H1 (cell line): ENCODE measurements at regions not wholly inside any gene's neighbourhood (a gene's known extent, or its start where the extent isn't known, plus 50 kb on each side); places are given as distances from the start of the nearest gene placed in this dataset.

ENCODE experiments used
- CTCF ChIA-PET: fragments of 300-600 bp; sonication (Branson Sonifier 250); formaldehyde crosslinking; loops from one replicate; lab custom pipeline; 2021; ENCODE audit not compliant: partially characterized antibody; lab: Charles Lee
- POLR2A ChIA-PET: fragments of 300-600 bp; sonication (Branson Sonifier 250); formaldehyde crosslinking; loops from one replicate; lab custom pipeline; 2021; ENCODE audit warnings: inconsistent platforms; ENCODE audit not compliant: partially characterized antibody; lab: Charles Lee
- DNase-seq, 2 experiments: peaks; one replicate each; pipeline versions ENCODE4 v3.0.0 to v3.0.0-alpha.2; 2010 to 2022; ENCODE audit warnings: low spot score in 2 of 2, low read depth in 1 of 2, mixed read lengths in 1 of 2
- FAIRE-seq: peaks from 2 replicates; lab custom pipeline; 2011; peaks lifted over from hg19 to GRCh38; lab: Jason Lieb, UNC
- H2AFZ ChIP-seq: 2 replicates; pipeline ENCODE4 v1.8.1; 2012; ENCODE audit warnings: low read length, inconsistent platforms
- H2AK5ac ChIP-seq: 2 replicates; pipeline ENCODE4 v1.6.1; 2013; ENCODE audit warnings: low read depth, low read length
- H2BK120ac ChIP-seq: replicated peaks from 2 replicates; pipeline ENCODE3; 2013; ENCODE audit warnings: low read depth, low read length, inconsistent platforms
- H2BK12ac ChIP-seq: 2 replicates; pipeline ENCODE4 v1.6.1; 2013; ENCODE audit warnings: low read depth, low read length
- H2BK15ac ChIP-seq: 2 replicates; pipeline ENCODE4 v1.6.1; 2013; ENCODE audit warnings: low read length
- H2BK20ac ChIP-seq: 2 replicates; pipeline ENCODE4 v1.6.1; 2013; ENCODE audit warnings: low read length
- H2BK5ac ChIP-seq: 2 replicates; pipeline ENCODE4 v1.6.1; 2013; ENCODE audit warnings: low read depth, low read length
- H3K14ac ChIP-seq: 2 replicates; pipeline ENCODE4 v1.6.1; 2013; ENCODE audit warnings: inconsistent platforms; ENCODE audit not compliant: insufficient read length
- H3K18ac ChIP-seq: 2 replicates; pipeline ENCODE4 v1.6.1; 2013; ENCODE audit warnings: low read length; ENCODE audit errors: extremely low read depth
- H3K23ac ChIP-seq: 2 replicates; pipeline ENCODE4 v1.6.1; 2013; ENCODE audit warnings: inconsistent platforms; ENCODE audit not compliant: insufficient read length
- H3K23me2 ChIP-seq: 2 replicates; pipeline ENCODE4 v1.6.1; 2013; ENCODE audit warnings: low read depth, low read length
- H3K27ac ChIP-seq: 2 replicates; pipeline ENCODE4 v1.6.1; 2011; ENCODE audit warnings: low read depth, low read length, inconsistent platforms
- H3K27me3 ChIP-seq, 4 experiments: replicated peaks in 1 of 4; 1 replicate in 1 of 4; 2 replicates in 3 of 4; pipeline versions ENCODE4 v1.6.1 to v1.8.1; 2011 to 2013; ENCODE audit warnings: low read length in 3 of 4, mild to moderate bottlenecking in 3 of 4, inconsistent platforms in 2 of 4, mixed read lengths in 2 of 4, moderate library complexity in 1 of 4; ENCODE audit not compliant: control insufficient read depth in 3 of 4, insufficient read depth in 3 of 4; ENCODE audit errors: extremely low read depth in 1 of 4
- H3K36me3 ChIP-seq, 4 experiments: 2 replicates each; pipeline versions ENCODE4 v1.6.1 to v1.8.1; 2011 to 2013; ENCODE audit warnings: mild to moderate bottlenecking in 4 of 4, low read length in 3 of 4, moderate library complexity in 2 of 4, control low read depth in 1 of 4, inconsistent platforms in 1 of 4; ENCODE audit not compliant: insufficient read depth in 4 of 4, control insufficient read depth in 2 of 4
- H3K4ac ChIP-seq: replicated peaks from 2 replicates; pipeline ENCODE3; 2013; ENCODE audit warnings: low read length, low read depth, mixed read lengths, inconsistent platforms; ENCODE audit not compliant: insufficient read length
- H3K4me1 ChIP-seq, 4 experiments: replicated peaks in 1 of 4; 1 replicate in 1 of 4; 2 replicates in 3 of 4; pipeline versions ENCODE4 v1.6.1 to v1.8.1; 2011 to 2013; ENCODE audit warnings: low read length in 3 of 4, inconsistent platforms in 2 of 4, mixed read lengths in 1 of 4; ENCODE audit not compliant: insufficient read depth in 4 of 4, control insufficient read depth in 3 of 4
- H3K4me2 ChIP-seq, 2 experiments: 2 replicates each; pipeline versions ENCODE4 v1.6.1 to v1.8.1; 2011 to 2013; ENCODE audit warnings: low read depth in 2 of 2, low read length in 2 of 2, control low read depth in 1 of 2, inconsistent platforms in 1 of 2, mild to moderate bottlenecking in 1 of 2; ENCODE audit not compliant: insufficient read depth in 1 of 2
- H3K4me3 ChIP-seq, 4 experiments: fragments of 200-600, 300-600 bp in 1 of 4; sonication (generic), shearing (Covaris generic), sonication (Bioruptor Twin) in 1 of 4; 2 replicates each; pipeline versions ENCODE4 v1.5.1 to v1.8.1; 2011 to 2016; ENCODE audit warnings: low read length in 4 of 4, low read depth in 3 of 4, control low read depth in 2 of 4, inconsistent platforms in 2 of 4, mild to moderate bottlenecking in 2 of 4, mixed read lengths in 1 of 4, moderate library complexity in 1 of 4; ENCODE audit not compliant: insufficient read depth in 2 of 4; ENCODE audit errors: extremely low read depth in 1 of 4
- H3K56ac ChIP-seq: replicated peaks from 2 replicates; pipeline ENCODE3; 2013; ENCODE audit warnings: low read depth, mild to moderate bottlenecking, mixed read lengths, low read length, inconsistent platforms; ENCODE audit not compliant: insufficient read length
- H3K79me1 ChIP-seq: 2 replicates; pipeline ENCODE4 v1.6.1; 2013; ENCODE audit warnings: low read depth, low read length, control low read depth
- H3K79me2 ChIP-seq, 2 experiments: 2 replicates each; pipeline versions ENCODE4 v1.6.1 to v1.8.1; 2012 to 2013; ENCODE audit warnings: low read length in 2 of 2, mild to moderate bottlenecking in 2 of 2, inconsistent platforms in 1 of 2; ENCODE audit not compliant: insufficient read depth in 2 of 2, control insufficient read depth in 1 of 2
- H3K9ac ChIP-seq, 4 experiments: replicated peaks in 1 of 4; 1 replicate in 1 of 4; 2 replicates in 3 of 4; pipeline versions ENCODE4 v1.6.1 to v1.8.1; 2011 to 2013; ENCODE audit warnings: low read depth in 3 of 4, low read length in 3 of 4, control low read depth in 2 of 4, mild to moderate bottlenecking in 2 of 4, moderate library complexity in 2 of 4, inconsistent platforms in 1 of 4; ENCODE audit errors: extremely low read depth in 1 of 4
- H3K9me3 ChIP-seq, 2 experiments: 2 replicates each; pipeline versions ENCODE4 v1.6.1 to v1.8.1; 2012 to 2013; ENCODE audit warnings: mild to moderate bottlenecking in 2 of 2, moderate library complexity in 2 of 2, control low read depth in 1 of 2, inconsistent platforms in 1 of 2, low read depth in 1 of 2, low read length in 1 of 2, mixed read lengths in 1 of 2; ENCODE audit not compliant: insufficient read depth in 2 of 2
- H4K20me1 ChIP-seq, 2 experiments: replicated peaks in 1 of 2; 2 replicates each; pipeline versions ENCODE3 to v1.8.1; 2011 to 2013; ENCODE audit warnings: inconsistent platforms in 2 of 2, low read length in 2 of 2, mild to moderate bottlenecking in 1 of 2; ENCODE audit not compliant: insufficient read depth in 2 of 2, control insufficient read depth in 1 of 2
- H4K5ac ChIP-seq: 2 replicates; pipeline ENCODE4 v1.6.1; 2013; ENCODE audit warnings: low read length, low read depth, mixed read lengths, inconsistent platforms; ENCODE audit not compliant: insufficient read length
- H4K8ac ChIP-seq: 2 replicates; pipeline ENCODE4 v1.8.0; 2013; ENCODE audit warnings: mild to moderate bottlenecking, moderate library complexity, low read length, inconsistent platforms; ENCODE audit not compliant: insufficient read depth; ENCODE audit errors: extremely low read depth
- H4K91ac ChIP-seq: replicated peaks from 2 replicates; pipeline ENCODE3; 2013; ENCODE audit warnings: low read length, mixed read lengths, inconsistent platforms; ENCODE audit not compliant: insufficient read length
- ASH2L ChIP-seq: fragments of 200-600, 300-600 bp; sonication (generic); IDR thresholded peaks from one replicate; pipeline ENCODE4 v1.7.1; 2017; ENCODE audit warnings: low read length
- BCL11A ChIP-seq, 2 experiments: IDR thresholded peaks; one replicate each; pipeline ENCODE4 v1.6.1; 2011; ENCODE audit warnings: low read depth in 2 of 2, low read length in 2 of 2, mild to moderate bottlenecking in 2 of 2
- PHF8 ChIP-seq: fragments of 200-600 bp; sonication (generic); conservative IDR thresholded peaks from 2 replicates; pipeline ENCODE4 v1.7.1; 2012; ENCODE audit warnings: low read depth, mild to moderate bottlenecking, inconsistent platforms, low read length, moderate library complexity
- TAF7 ChIP-seq: optimal IDR thresholded peaks from 2 replicates; pipeline ENCODE3; 2011; ENCODE audit warnings: low read depth, mild to moderate bottlenecking, inconsistent platforms, low read length, moderate library complexity, borderline replicate concordance
- TBP ChIP-seq: IDR thresholded peaks from 2 replicates; pipeline ENCODE4 v1.6.1; 2011; ENCODE audit warnings: low read depth, low read length, improper control_type of control experiment
- WGBS, 2 experiments: shearing (Covaris generic) in 1 of 2; methylation state at CpG; one replicate each; pipeline versions ENCODE4 v1.1.6 to v1.1.7; 2013 to 2015; ENCODE audit warnings: low lambda C conversion rate in 2 of 2, mixed read lengths in 2 of 2, inconsistent platforms in 1 of 2, low coverage in 1 of 2, missing lambda C conversion rate in 1 of 2; ENCODE audit not compliant: insufficient replicate concordance in 2 of 2, insufficient coverage in 1 of 2, insufficient read length in 1 of 2; ENCODE audit errors: extremely low coverage in 1 of 2, missing lambda C conversion rate in 1 of 2; 5-methylcytosine and 5-hydroxymethylcytosine counted together
- TF ChIP-seq, protein P1 (sequence below): IDR thresholded peaks from 2 replicates; pipeline ENCODE4 v1.6.1; 2012; ENCODE audit warnings: low read length, inconsistent platforms

DNA sequence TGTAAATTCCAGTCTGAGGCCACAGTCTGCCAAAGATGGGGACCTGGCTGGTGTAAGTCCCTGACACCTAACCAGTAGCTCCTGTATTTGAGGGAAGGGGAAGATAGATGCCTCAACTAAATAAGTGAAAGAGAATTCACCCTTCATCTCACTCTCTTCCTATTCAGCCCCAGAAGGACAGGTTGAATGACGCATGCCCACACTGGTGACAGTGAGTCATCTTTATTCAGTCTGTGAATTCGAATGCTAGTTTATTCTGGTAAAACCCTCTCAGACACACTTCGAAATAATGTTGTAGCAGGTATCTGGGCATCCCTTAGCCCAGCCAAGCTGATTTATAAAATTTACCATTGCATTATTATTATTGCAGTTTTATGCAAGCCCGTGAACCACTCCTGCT is 617.0 kb upstream of the PRMT6 start:
- POLR2A ChIA-PET = no interaction called here
- CTCF ChIA-PET = interaction anchor here (0.9 to 1.0 kb wide), 2 partner anchors 12 to 51 kb away, joined by 3 read pairs; no protein-coding TSS in a partner anchor
- H3K4me1 ChIP-seq = peaks cover 0 to 3% (median 1%) of the 10 kb centered on the region in 4 experiments; a peak in 2 of 7 replicates
- H3K4me2 ChIP-seq = no peak overlapping the region
- no peak overlapping the region for H3K9ac ChIP-seq
- no peak overlapping the region for H3K27ac ChIP-seq
- H3K4ac ChIP-seq = no peak overlapping the region
- no peak overlapping the region for H2BK12ac ChIP-seq
- FAIRE-seq (no peak), DNase-seq (no peak)
- no peak overlapping the region for H2BK20ac ChIP-seq
- H3K79me2 ChIP-seq = no peaks in the 10 kb centered on the region
- no peak overlapping the region for H3K14ac ChIP-seq
- no peak overlapping the region for H4K91ac ChIP-seq
- H3K79me1 ChIP-seq = no peaks in the 10 kb centered on the region
- WGBS, 2 experiments = 96% methylated on average over 4 of the region's 4 CpGs; no CpG with 5 or more reads in 1 of the 2 experiments
- H3K9me3 ChIP-seq = no peaks in the 10 kb centered on the region
- H4K5ac ChIP-seq = no peak overlapping the region
- H3K27me3 ChIP-seq = no peaks in the 10 kb centered on the region
- no peaks in the 10 kb centered on the region for H3K36me3 ChIP-seq
- no peak overlapping the region for H2BK120ac ChIP-seq
- no peak overlapping the region for H2BK15ac ChIP-seq
- TF ChIP-seq TBP (no peak), PHF8 (no peak), TAF7 (no peak), BCL11A (IDR thresholded peaks at IDR 0.05; ENCODE audit: low read depth in 2 of 2, low read length in 2 of 2) (no peak), ASH2L (no peak)
- TF ChIP-seq, protein P1, sequence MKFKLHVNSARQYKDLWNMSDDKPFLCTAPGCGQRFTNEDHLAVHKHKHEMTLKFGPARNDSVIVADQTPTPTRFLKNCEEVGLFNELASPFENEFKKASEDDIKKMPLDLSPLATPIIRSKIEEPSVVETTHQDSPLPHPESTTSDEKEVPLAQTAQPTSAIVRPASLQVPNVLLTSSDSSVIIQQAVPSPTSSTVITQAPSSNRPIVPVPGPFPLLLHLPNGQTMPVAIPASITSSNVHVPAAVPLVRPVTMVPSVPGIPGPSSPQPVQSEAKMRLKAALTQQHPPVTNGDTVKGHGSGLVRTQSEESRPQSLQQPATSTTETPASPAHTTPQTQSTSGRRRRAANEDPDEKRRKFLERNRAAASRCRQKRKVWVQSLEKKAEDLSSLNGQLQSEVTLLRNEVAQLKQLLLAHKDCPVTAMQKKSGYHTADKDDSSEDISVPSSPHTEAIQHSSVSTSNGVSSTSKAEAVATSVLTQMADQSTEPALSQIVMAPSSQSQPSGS = no peak
- H3K18ac ChIP-seq = no peak overlapping the region
- H2AK5ac ChIP-seq = no peak overlapping the region
- H2BK5ac ChIP-seq = no peak overlapping the region
- no peak overlapping the region for H3K56ac ChIP-seq
- H4K8ac ChIP-seq = no peak overlapping the region
- H3K23me2 ChIP-seq = no peaks in the 10 kb centered on the region
- H3K4me3 ChIP-seq = no peak overlapping the region
- no peak overlapping the region for H2AFZ ChIP-seq
- no peaks in the 10 kb centered on the region for H4K20me1 ChIP-seq
- no peak overlapping the region for H3K23ac ChIP-seq
